ENCODE measurements at regions not wholly inside any gene's neighbourhood (a gene's known extent, or its start where the extent isn't known, plus 50 kb on each side); places are given as distances from the start of the nearest gene placed in this dataset.

GRCh38 chr15:38128921-38129320 lies 123.7 kb upstream of the SPRED1 start:
- TF ChIP-seq, protein P1, sequence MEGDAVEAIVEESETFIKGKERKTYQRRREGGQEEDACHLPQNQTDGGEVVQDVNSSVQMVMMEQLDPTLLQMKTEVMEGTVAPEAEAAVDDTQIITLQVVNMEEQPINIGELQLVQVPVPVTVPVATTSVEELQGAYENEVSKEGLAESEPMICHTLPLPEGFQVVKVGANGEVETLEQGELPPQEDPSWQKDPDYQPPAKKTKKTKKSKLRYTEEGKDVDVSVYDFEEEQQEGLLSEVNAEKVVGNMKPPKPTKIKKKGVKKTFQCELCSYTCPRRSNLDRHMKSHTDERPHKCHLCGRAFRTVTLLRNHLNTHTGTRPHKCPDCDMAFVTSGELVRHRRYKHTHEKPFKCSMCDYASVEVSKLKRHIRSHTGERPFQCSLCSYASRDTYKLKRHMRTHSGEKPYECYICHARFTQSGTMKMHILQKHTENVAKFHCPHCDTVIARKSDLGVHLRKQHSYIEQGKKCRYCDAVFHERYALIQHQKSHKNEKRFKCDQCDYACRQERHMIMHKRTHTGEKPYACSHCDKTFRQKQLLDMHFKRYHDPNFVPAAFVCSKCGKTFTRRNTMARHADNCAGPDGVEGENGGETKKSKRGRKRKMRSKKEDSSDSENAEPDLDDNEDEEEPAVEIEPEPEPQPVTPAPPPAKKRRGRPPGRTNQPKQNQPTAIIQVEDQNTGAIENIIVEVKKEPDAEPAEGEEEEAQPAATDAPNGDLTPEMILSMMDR (IDR thresholded peaks at IDR 0.05), result no peak
- TF ChIP-seq POLR2AphosphoS5 (IDR thresholded peaks at IDR 0.05), result no peak

Data from suprapubic skin (tissue), 3 donors.